Ectodermal cell (in vitro differentiated cells): ENCODE measurements at regions not wholly inside any gene's neighbourhood (a gene's known extent, or its start where the extent isn't known, plus 50 kb on each side); places are given as distances from the start of the nearest gene placed in this dataset.
"Not testable (repeated sequence)": the region's sequence is repeated elsewhere in the genome, so short reads cannot be mapped to it uniquely, and the experiment has no call there.

ENCODE experiments used
- H3K27ac ChIP-seq: 2 replicates; pipeline ENCODE4 v1.7.0; 2013; ENCODE audit warnings: mild to moderate bottlenecking, low read depth, low read length; ENCODE audit not compliant: insufficient read depth, poor library complexity, severe bottlenecking
- H3K27me3 ChIP-seq: 2 replicates; pipeline ENCODE4 v1.7.0; 2013; ENCODE audit warnings: mild to moderate bottlenecking, low read length; ENCODE audit not compliant: insufficient read depth, control insufficient read depth, poor library complexity, severe bottlenecking
- H3K36me3 ChIP-seq: one replicate; pipeline ENCODE4 v1.7.0; 2013; ENCODE audit warnings: low read length; ENCODE audit not compliant: control insufficient read depth, insufficient read depth
- H3K4me1 ChIP-seq: one replicate; pipeline ENCODE4 v1.7.0; 2013; ENCODE audit warnings: low read length; ENCODE audit not compliant: control insufficient read depth, insufficient read depth
- H3K4me3 ChIP-seq: 2 replicates; pipeline ENCODE4 v1.7.0; 2013; ENCODE audit warnings: low read depth, low read length, control low read depth; ENCODE audit not compliant: insufficient read depth
- H3K9me3 ChIP-seq: 2 replicates; pipeline ENCODE4 v1.7.0; 2013; ENCODE audit warnings: mild to moderate bottlenecking, low read length, moderate library complexity; ENCODE audit not compliant: control insufficient read depth
- WGBS, 2 experiments: methylation state at CpG; one replicate each; pipeline ENCODE4 v1.1.7; 2013; ENCODE audit warnings: missing lambda C conversion rate in 2 of 2; 5-methylcytosine and 5-hydroxymethylcytosine counted together

GRCh38 chr11:81197396-81197795, 1536.3 kb downstream of the FAM181B start:
- no peaks in the 10 kb centered on the region for H3K9me3 ChIP-seq
- H3K27me3 ChIP-seq = no peaks in the 10 kb centered on the region
- no peak overlapping the region for H3K4me3 ChIP-seq
- no peaks in the 10 kb centered on the region for H3K4me1 ChIP-seq
- H3K36me3 ChIP-seq = no peaks in the 10 kb centered on the region
- no peak overlapping the region for H3K27ac ChIP-seq
- 96% methylated on average over 3 of the region's 3 CpGs for WGBS, 2 experiments

- H3K27me3 ChIP-seq = no peaks in the 10 kb centered on the region
- no peaks in the 10 kb centered on the region for H3K4me1 ChIP-seq
- no peaks in the 10 kb centered on the region for H3K36me3 ChIP-seq
- H3K9me3 ChIP-seq = no peaks in the 10 kb centered on the region
- no peak overlapping the region for H3K27ac ChIP-seq
- H3K4me3 ChIP-seq = no peak overlapping the region
Observed at GRCh38 chr11:81192516-81192915, 1541.1 kb downstream of the FAM181B start.

GRCh38 chr11:81190546-81190945, 1543.1 kb downstream of the FAM181B start:
- Histone ChIP-seq H3K4me3 (no peak overlapping the region), H3K27ac (no peak overlapping the region), H3K36me3 (no peaks in the 10 kb centered on the region), H3K27me3 (no peaks in the 10 kb centered on the region), H3K4me1 (no peaks in the 10 kb centered on the region), H3K9me3 (no peaks in the 10 kb centered on the region)

GRCh38 chr11:81187033-81187432, 1546.6 kb downstream of the FAM181B start:
- WGBS, 2 experiments = 92 to 95% methylated on average over 7 of the region's 7 CpGs
- not testable (repeated sequence) for H3K9me3 ChIP-seq, H3K27ac ChIP-seq, H3K4me1 ChIP-seq, H3K36me3 ChIP-seq, H3K27me3 ChIP-seq, H3K4me3 ChIP-seq

- WGBS, 2 experiments = 95 to 96% methylated on average over 2 to 3 of the region's 3 CpGs
- no peak overlapping the region for H3K27ac ChIP-seq
- no peaks in the 10 kb centered on the region for H3K27me3 ChIP-seq
Observed at GRCh38 chr11:81174646-81175330, 1558.9 kb downstream of the FAM181B start.

GRCh38 chr11:81165164-81165563, 1568.5 kb downstream of the FAM181B start:
- Histone ChIP-seq H3K4me3 (no peak overlapping the region), H3K9me3 (no peaks in the 10 kb centered on the region), H3K4me1 (no peaks in the 10 kb centered on the region), H3K27ac (no peak overlapping the region), H3K36me3 (no peaks in the 10 kb centered on the region), H3K27me3 (no peaks in the 10 kb centered on the region)
- 50% methylated on average over 1 of the region's 1 CpG; no CpG with 5 or more reads in 1 of the 2 experiments for WGBS, 2 experiments

More at GRCh38 chr11:81174646-81175330, 1558.9 kb downstream of the FAM181B start:
- no peaks in the 10 kb centered on the region for H3K4me1 ChIP-seq
- H3K36me3 ChIP-seq = no peaks in the 10 kb centered on the region
- H3K9me3 ChIP-seq = no peaks in the 10 kb centered on the region
- H3K4me3 ChIP-seq = no peak overlapping the region

- Histone ChIP-seq H3K27me3 (no peaks in the 10 kb centered on the region), H3K4me3 (no peak overlapping the region), H3K36me3 (no peaks in the 10 kb centered on the region), H3K27ac (no peak overlapping the region), H3K9me3 (no peaks in the 10 kb centered on the region), H3K4me1 (no peaks in the 10 kb centered on the region)
- WGBS, 2 experiments = 75 to 83% methylated on average over 1 to 3 of the region's 3 CpGs
Observed at GRCh38 chr11:81159900-81160299, 1573.8 kb downstream of the FAM181B start.

- Histone ChIP-seq H3K36me3 (no peaks in the 10 kb centered on the region), H3K9me3 (no peaks in the 10 kb centered on the region), H3K4me1 (no peaks in the 10 kb centered on the region), H3K4me3 (no peak overlapping the region), H3K27ac (no peak overlapping the region), H3K27me3 (no peaks in the 10 kb centered on the region)
- WGBS, 2 experiments = 86 to 91% methylated on average over 4 to 5 of the region's 5 CpGs
Observed at GRCh38 chr11:81135570-81135969, 1598.1 kb downstream of the FAM181B start.

- no peak overlapping the region for H3K27ac ChIP-seq
- 45 to 75% methylated on average over 2 to 3 of the region's 3 CpGs for WGBS, 2 experiments
- no peak overlapping the region for H3K4me3 ChIP-seq
- no peaks in the 10 kb centered on the region for H3K9me3 ChIP-seq
- no peaks in the 10 kb centered on the region for H3K4me1 ChIP-seq
- no peaks in the 10 kb centered on the region for H3K36me3 ChIP-seq
- H3K27me3 ChIP-seq = no peaks in the 10 kb centered on the region
Observed at GRCh38 chr11:81129618-81130017, 1604.0 kb downstream of the FAM181B start.

GRCh38 chr11:81112718-81113117, 1620.9 kb downstream of the FAM181B start:
- Histone ChIP-seq H3K4me1 (no peaks in the 10 kb centered on the region), H3K36me3 (no peaks in the 10 kb centered on the region), H3K9me3 (no peaks in the 10 kb centered on the region), H3K4me3 (no peak overlapping the region), H3K27me3 (no peaks in the 10 kb centered on the region), H3K27ac (no peak overlapping the region)

GRCh38 chr11:81104051-81104450, 1629.6 kb downstream of the FAM181B start:
- no peaks in the 10 kb centered on the region for H3K27me3 ChIP-seq
- H3K27ac ChIP-seq = no peak overlapping the region
- no peaks in the 10 kb centered on the region for H3K9me3 ChIP-seq
- no peaks in the 10 kb centered on the region for H3K4me1 ChIP-seq
- H3K36me3 ChIP-seq = no peaks in the 10 kb centered on the region
- H3K4me3 ChIP-seq = no peak overlapping the region
- 80 to 81% methylated on average over 5 of the region's 5 CpGs for WGBS, 2 experiments
